GM19324 (cell line): ENCODE measurements at regions not wholly inside any gene's neighbourhood (a gene's known extent, or its start where the extent isn't known, plus 50 kb on each side); places are given as distances from the start of the nearest gene placed in this dataset.

Source experiments
- ATAC-seq: cut with Tn5 transposase; IDR thresholded peaks from one replicate; pipeline ENCODE4 v1.9.1; 2021; ENCODE audit warnings: mild to moderate bottlenecking, moderate library complexity; ENCODE audit not compliant: unreplicated experiment, low FRiP score

DNA sequence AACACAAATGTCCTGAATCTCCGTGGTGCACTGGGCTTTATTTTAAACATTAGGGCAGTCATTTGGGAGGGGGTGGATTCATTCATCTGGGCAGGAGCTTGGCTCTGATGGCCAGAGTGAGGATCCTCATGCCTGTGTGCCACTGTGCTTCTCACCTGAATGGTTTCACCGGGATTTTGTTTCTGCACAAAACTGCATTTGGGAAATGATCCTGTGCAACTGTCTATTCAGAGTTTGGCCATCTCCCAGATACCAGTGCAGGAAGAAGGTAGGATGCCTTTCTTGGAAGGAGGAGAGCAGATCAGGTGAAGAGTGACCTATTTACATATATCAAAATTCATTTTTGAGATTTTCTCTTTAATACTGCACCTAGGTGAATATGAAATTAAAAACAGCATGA, 514.4 kb upstream of the SEMA6A start:
- no peak for ATAC-seq

DNA sequence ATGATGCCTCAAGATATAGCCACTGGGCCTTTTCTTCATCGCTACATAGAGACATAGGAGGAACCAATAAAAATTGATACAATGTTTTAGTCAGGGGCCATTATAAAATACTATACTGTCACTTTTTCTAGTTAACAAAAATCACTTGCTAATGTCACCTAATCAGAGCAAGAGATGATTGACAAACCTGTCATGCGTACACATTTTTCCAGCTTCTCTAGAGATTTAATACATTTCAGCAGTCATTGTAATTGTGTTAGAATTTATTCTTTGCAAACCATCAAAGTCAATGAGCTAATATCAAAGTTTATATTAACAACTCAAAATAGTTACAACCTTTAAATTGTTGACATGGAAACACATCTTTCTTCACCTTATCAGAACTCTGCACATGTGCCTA, 513.6 kb upstream of the SEMA6A start:
- no peak for ATAC-seq

DNA sequence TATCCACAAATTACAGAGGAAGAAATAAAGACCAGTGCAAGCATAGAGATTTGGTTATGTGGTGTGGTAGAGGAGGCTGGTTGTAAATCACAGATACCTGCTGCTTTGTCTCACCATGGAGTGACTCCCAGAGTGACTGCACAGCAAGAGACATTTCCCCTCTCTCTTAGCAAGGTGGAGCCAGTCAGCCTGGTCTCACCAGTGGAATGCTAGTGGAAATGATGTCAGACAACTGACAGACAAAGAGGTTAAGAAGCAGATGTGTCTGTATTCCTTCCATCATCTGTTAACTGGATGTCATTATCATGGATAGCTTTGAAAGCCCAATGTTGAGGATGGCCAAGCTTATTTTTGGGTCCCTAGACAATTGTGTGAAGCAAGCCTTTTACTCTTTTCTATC, 509.4 kb upstream of the SEMA6A start:
- no peak for ATAC-seq

DNA sequence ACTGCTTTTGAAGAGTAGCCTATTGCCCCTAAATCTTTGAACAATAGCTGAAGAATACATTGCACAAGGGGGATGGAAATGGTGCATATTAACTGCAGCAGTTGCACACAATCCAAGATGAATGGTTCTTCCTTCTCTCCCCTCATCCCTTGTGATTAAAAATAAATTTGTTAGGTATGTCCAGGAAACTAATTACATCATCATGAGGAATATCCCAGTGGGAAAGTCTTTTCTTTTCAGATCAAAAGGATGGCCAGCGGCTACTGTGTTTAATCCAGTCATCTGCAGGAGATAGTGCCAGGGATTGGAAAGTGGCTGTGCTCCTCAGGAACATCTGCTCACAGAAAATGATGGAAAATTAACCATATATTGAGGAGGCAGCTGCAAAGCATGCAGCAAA, 508.4 kb upstream of the SEMA6A start:
- ATAC-seq: no peak

DNA sequence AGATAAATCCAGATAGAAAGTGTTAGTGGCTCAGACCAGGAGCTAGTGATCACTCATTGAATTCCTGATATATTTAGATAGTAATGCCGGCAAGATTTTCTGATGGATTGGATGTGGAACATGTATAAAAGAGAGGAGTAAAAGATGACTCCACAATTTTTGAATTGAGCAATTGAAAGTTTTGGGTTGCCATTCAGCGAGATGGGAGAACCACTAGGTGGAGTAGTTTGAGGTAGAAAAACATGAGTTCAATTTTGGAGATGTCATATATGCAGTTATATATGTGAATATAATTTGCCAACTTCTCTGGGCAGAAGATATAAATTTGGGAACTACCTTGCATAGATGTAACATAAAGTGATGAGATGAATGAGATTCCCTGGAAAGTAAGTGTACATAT, 502.5 kb upstream of the SEMA6A start:
- no peak for ATAC-seq

DNA sequence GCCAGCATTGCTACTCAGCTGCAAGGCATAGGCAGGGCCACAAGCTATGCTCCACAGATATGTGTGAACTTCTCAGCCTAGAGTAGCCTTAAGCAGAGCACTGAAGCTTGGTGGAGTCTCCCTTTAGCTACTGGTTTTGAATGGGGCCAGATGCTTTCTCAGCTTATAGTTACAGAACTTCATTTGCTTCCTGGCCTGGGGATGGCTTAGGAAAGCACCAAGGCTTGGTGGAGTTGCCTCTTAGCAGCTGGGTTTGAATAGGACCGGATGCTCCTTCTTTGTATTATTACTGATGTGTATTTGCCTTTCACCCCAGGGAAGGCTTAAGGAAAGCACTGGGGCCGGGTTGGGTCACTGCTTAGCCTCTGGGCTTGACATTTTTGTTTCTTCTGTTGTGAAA, 497.8 kb upstream of the SEMA6A start:
- no peak for ATAC-seq

DNA sequence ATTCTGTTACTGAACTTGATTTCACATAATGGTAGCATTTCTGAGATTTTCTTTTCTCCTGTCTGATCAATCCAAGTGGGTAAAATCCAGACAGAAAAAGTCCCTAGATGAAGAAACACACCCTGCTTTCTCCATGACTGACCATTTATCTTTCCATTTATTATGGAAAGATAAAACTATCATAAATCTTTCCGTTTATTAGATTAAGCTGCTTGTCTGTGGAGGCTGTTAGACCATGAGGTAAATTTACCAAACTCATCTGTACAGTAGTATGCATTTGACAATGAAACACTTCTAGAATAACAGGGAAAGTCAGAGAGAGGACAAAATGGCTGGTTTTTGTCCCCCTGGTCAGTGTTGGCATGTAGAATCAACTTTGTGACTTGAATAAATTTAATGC, 491.2 kb upstream of the SEMA6A start:
- no peak for ATAC-seq

DNA sequence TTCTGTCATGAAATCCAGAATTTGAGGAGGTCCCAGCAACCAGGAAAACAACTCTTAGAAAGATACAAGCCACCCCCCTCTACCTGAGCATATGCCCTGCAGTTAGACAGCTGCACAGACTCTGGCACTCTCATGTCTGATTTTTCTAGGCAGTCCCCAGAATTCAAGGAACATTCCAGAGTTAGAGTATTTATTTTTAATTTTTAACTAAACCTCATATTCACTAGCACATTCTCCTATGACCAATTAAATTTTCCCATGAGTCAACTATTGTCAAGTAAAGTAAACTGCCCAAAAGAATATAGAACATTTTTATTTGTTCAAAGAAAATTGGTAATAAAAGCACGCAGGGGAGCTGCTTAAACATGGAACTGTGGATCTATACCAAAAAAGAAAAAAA, 490.5 kb upstream of the SEMA6A start:
- ATAC-seq: no peak

DNA sequence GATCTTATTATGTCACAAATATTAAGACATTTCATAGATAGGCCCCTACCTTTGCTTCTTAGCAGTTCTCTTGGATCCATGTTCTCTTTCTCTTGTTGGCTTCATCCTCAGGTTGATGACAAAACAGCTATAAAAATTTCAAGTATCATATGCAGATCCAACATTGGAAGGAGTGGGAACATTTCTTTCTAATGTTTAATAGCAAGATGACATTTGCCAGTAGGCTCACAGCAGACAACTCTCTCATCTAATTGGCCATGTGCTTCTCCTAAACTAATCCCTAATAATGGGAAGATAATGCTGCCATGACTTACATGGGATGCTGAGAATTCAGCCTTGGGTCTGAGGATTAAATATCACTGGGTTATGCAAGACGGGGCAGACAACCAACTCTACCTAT, 485.5 kb upstream of the SEMA6A start:
- no peak for ATAC-seq

DNA sequence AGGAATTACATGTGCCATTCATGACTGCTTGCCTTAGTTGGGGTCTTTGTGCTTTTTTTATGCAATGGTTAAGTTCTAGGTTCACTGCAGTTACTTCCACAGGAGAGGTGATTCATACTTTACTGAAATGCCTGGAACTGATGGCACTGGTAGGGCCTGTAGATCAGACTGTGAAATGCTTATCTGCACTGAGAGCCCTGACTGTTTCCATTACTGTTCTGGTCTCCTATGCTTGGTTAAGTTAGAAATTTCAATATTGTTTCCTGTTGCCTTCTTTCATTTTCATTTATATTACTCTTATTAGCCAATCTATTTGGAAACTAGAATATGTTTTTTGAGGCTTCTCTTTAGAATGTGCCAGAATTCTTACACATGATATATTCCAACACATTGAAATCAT, 484.1 kb upstream of the SEMA6A start:
- ATAC-seq: no peak

DNA sequence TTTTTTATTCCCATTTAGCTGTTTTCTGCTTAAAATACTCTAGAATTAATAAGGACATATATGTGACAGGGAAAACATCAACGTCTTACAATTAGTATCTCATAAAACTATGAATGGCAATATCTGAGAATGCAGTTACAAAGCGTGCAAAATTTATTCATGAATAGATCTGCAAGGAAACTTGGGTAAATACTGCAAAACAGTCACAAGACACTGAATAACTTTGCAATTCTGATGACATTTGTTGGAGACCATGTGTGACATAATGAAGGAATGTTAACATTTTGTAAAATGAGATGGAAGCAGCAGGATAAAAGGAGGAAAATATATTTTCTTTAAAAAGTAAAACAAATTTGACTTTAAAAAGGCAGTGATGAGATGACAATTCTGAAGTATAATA, 480.9 kb upstream of the SEMA6A start:
- no peak for ATAC-seq

DNA sequence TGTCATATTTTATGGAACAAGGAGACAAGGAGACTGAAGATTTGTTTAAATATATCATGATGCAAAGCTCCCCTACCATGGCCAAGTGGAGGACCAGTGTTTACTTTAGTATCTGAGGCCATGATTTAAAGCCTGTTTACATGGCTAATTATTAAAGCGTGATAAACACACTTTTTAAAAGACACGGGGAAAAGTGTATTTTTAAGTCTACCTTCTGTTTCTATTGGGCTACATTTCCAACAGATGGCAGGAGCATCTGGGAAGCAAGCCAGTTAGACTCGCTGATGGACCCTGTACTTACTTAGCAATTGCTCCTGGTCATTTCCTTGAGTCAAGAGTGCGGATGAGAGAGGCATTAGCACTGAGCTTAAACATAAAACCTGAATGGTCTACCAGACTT, 480.3 kb upstream of the SEMA6A start:
- no peak for ATAC-seq

DNA sequence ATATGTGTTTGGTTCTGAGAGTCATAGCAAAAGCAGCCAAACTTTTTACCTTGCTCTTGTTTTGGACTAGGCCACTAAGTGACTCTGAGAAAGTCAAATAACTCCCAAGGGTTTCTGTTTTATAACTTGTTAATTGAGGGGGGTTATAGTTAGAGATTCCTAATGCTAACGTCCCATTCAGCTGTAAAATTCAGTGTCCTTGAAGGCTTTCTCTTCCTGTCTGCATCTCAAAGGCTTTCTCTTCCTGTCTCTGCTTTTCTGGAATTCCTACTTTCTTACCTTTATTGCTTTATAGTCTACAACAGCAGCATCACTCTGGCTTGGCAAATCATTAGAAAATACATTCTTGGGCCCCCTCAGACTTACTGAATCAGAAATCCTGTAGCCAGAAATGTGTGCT, 479.5 kb upstream of the SEMA6A start:
- ATAC-seq: no peak

DNA sequence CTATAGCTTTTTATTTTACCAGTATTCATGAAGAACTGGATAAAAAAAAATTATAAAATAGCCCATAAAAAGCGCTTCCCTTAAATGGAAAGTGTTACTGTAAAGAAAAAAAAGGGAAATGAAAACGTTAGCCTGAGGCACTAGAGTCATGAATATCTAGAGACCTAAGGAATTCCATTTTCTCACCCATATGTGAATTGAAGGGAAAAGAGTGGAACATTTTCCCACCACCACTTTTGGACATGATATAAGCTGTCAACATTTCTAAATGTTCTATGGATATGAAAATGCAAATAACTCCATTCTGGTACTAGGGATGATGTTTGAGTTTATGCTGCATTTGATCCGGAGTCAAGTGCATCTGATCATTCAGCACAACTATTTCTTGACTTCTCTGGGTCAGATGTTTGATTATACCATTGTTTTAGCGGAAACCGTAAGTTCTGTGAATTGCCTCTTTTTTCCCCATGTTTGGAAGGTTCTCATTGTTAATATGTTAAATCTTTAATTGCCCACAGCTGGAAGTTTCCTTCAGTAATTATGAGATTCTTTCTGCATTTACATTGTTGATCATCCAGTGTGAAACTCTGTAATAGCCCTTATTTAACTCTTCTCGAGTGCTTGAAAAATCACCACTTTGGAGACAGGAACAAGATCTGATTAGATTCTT, 467.4 kb upstream of the SEMA6A start:
- ATAC-seq: no peak

DNA sequence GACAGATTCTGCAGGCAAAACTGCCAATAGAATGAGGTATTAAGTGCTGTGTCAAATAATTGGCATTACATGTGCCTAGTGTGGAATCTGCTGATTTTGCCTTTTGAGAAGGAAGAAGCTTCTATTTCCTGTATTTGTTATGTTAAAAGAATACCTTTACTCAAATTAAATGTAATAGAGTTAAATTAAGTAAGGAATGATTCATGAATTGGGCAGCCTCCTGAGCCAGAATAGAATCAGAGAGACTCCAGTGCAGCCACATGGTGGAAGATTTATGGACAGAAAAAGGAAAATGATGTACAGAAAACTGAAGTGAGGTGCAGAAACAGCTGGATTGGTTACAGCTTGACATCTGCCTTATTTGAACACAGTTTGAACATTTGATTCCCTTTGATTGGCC, 464.4 kb upstream of the SEMA6A start:
- no peak for ATAC-seq

DNA sequence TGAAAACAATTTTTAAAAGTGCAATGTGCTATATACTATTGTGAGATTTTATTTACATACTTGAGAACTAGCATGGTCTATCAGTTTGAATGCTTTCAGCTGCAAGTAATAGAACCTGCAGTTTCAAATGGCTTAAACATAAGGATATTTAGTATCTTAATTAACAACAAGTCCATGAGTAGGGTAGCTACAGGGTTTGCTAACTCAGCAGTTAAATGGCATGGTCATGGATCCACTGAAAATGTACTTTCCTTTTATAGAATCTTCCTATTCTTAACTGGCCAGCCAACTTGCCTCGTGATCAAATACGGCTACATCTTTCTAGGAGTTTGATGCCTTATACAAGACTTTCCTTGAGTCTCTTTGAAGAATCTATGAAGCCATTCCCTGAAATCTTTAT, 452.8 kb upstream of the SEMA6A start:
- no peak for ATAC-seq

DNA sequence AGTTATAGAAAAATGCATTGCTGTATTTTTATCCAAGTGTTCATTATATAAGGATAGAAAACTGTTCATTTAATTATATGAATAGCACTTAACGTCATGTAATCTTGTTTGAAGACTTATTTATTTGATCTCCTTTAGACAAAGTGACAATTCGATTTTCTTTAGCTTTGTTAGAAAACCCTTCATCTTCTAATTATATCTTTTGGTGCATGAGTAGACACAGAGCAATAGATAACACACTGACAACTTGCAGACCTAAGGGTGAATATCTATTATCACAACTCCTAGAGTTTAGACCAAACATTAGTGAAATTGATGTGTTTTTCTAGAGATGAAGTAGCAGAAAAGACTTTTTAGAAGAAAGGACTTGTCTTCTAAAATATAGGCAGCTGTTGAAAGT, 446.4 kb upstream of the SEMA6A start:
- ATAC-seq: no peak

DNA sequence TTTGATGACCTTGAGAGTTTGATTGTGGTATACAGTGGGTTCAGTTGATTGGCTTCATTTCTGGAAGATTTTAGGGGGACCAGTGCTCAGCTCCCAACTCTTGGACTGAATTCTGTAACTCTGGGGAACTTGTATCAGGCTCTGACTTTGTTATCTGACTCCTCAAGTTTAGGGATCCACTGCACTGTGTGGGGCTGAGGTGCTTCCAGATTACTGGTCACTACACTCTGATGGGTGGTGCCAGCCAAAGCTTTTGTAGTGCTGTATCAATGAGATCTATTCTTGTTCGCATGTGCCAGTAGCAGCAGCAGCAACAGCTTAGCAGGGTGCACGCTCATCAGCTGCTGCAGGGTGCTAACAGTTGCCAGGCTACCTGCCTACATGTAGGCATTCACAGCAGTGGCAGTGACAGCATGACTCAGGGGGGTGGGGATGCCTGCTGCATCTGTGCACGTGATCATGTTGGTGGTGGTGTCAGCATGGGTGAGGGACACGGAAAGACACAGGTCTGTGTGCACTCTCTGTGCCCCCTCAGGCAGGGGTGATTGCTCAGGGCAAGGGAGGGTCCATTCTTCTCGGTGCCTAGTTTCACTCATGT, 438.8 kb upstream of the SEMA6A start:
- no peak for ATAC-seq

DNA sequence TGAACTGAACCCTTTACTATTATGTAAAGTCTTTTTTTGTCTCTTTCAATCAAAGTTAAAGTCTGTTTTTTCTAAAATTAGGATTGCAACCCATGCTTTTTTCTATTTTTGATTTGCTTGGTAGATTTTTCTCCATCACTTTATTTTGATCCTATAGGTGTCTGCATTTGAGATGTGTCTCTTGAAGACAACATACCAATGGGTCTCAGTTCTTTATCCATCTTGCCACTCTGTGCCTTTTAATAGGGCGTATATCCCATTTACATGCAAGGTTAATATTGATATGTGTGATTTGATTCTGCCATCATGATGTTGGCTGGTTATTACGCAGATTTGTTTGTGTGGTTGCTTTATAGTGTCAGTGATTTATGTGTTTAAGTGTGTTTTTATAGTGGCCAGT, 436.0 kb upstream of the SEMA6A start:
- ATAC-seq: no peak

DNA sequence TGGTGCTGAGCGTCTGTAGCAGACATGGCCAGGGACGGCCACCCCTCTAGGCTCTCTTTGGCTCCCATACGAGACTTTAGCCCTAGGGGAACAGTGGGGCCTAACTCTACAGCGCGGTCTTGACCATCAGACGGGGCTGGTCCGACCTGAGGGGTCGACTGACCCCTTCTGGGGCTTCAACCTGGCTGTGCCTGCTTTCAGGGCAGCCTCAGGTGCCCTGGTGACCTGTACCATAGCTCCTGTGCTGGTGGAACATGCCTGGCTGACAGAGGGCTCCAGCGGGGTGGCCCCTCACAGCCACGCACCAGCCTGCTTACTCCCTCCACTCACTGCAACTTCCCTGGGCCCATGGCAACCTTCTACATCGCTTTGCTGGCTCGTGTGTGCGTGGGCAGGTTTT, 423.4 kb upstream of the SEMA6A start:
- no peak for ATAC-seq

DNA sequence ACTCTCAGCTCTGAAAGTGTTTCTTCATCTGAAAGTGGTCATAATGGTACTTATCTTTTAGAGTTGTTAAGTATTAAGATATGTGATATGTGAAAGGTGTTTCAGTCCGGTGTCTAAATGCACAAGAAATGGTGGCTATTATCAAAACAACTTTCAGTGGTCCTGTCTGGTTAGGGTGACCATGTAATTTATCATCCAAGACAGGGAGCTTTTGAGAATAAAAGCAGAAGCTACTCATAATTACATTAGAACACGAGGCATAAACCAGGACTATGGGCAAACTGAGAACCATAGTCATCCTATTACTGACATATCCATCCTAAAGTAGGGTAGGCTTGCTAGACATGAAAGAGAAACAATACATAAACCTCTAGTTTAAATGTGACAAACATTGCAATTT, 418.1 kb upstream of the SEMA6A start:
- ATAC-seq: no peak

DNA sequence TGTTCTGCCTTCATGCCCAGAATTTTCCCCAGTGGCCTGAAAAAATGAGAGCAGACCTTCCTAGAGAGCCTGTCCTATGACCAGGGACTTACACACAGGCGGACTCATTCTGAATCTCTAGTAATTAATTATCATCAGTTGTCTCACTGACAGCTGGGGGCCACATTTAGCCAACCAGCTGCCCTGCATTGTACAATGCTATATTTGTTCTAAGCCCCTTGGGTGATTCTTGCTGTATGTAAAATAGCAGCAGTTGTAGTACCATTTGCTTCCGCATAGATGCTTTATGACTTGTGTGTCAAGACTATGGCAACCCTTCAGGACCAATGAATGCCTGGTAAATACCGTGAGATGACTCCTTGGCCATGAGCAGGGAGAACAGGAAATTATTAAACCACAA, 415.4 kb upstream of the SEMA6A start:
- no peak for ATAC-seq

DNA sequence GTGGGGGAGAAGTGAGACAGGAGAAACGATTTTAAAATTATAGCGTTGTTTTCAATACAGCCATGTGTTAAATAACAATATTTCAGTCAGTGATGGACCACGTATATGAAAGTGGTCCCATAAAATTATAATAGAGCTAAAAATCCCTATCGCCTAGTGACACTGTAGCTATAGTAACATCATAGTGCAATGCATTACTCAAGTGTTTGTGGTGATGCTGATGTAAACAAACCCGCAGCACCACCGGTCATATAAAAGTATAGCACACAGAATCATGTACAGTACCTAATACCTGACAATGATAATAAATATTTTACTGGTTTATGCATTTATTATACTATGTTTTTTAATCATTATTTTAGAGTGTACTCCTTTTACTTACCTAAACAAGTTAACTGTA, 407.4 kb upstream of the SEMA6A start:
- ATAC-seq: no peak
